GM18909 (cell line): ENCODE measurements at regions not wholly inside any gene's neighbourhood (a gene's known extent, or its start where the extent isn't known, plus 50 kb on each side); places are given as distances from the start of the nearest gene placed in this dataset.
"Not testable (repeated sequence)": the region's sequence is repeated elsewhere in the genome, so short reads cannot be mapped to it uniquely, and the experiment has no call there.

ENCODE experiments used
- ATAC-seq: cut with Tn5 transposase; IDR thresholded peaks from one replicate; pipeline ENCODE4 v1.9.1; 2021; ENCODE audit warnings: mild to moderate bottlenecking; ENCODE audit not compliant: unreplicated experiment, poor library complexity

- ATAC-seq, result no peak
Measured at GRCh38 chr10:45520476-45520875, 146.5 kb downstream of the ALOX5 start.

GRCh38 chr10:45518741-45519140 is 144.7 kb downstream of the ALOX5 start:
- ATAC-seq, result no peak

- ATAC-seq, result no peak
Measured at GRCh38 chr10:45515630-45516029, 141.6 kb downstream of the ALOX5 start.

- no peak for ATAC-seq
Measured at GRCh38 chr10:45514291-45515270, 140.6 kb downstream of the ALOX5 start.

- no peak for ATAC-seq
Measured at GRCh38 chr10:45513551-45513950, 139.5 kb downstream of the ALOX5 start.

GRCh38 chr10:45511926-45512325 is 137.9 kb downstream of the ALOX5 start:
- ATAC-seq, result not testable (repeated sequence)

- ATAC-seq, result no peak
Measured at GRCh38 chr10:45509491-45509890, 135.5 kb downstream of the ALOX5 start.

GRCh38 chr10:45505311-45505710 is 131.3 kb downstream of the ALOX5 start:
- ATAC-seq, result no peak

- no peak for ATAC-seq
Measured at GRCh38 chr10:45502458-45502857, 128.4 kb downstream of the ALOX5 start.

- ATAC-seq, result no peak
Measured at GRCh38 chr10:45501791-45502190, 127.8 kb downstream of the ALOX5 start.

GRCh38 chr10:45500798-45501197 is 126.8 kb downstream of the ALOX5 start:
- ATAC-seq, result no peak

- no peak for ATAC-seq
Measured at GRCh38 chr10:45500304-45500703, 126.3 kb downstream of the ALOX5 start.

- no peak for ATAC-seq
Measured at GRCh38 chr10:45495438-45496152, 121.6 kb downstream of the ALOX5 start.
